ENCODE measurements at regions not wholly inside any gene's neighbourhood (a gene's known extent, or its start where the extent isn't known, plus 50 kb on each side); places are given as distances from the start of the nearest gene placed in this dataset.

- DNase-seq (ENCODE audit: low read depth in 1 of 2, low spot score in 1 of 2), result no peak
- TF ChIP-seq CTCF (IDR thresholded peaks at IDR 0.05; ENCODE audit: low read depth, low read length), result no peak
- Histone ChIP-seq H3K9me3 (ENCODE audit: low read depth) (no peaks in the 10 kb centered on the region), H3K36me3 (no peaks in the 10 kb centered on the region), H3K4me3 (no peak overlapping the region), H3K4me1 (ENCODE audit: low read depth) (peaks cover 13% of the 10 kb centered on the region), H3K27ac (no peak overlapping the region), H3K27me3 (no peaks in the 10 kb centered on the region)
Measured at GRCh38 chr12:58489394-58489793, 430.9 kb downstream of the LRIG3 start.

GRCh38 chr12:58491306-58491705, 429.0 kb downstream of the LRIG3 start:
- Histone ChIP-seq H3K4me1 (ENCODE audit: low read depth) (peaks cover 13% of the 10 kb centered on the region), H3K36me3 (no peaks in the 10 kb centered on the region), H3K4me3 (no peak overlapping the region), H3K9me3 (ENCODE audit: low read depth) (no peaks in the 10 kb centered on the region), H3K27ac (no peak overlapping the region), H3K27me3 (no peaks in the 10 kb centered on the region)
- TF ChIP-seq CTCF (IDR thresholded peaks at IDR 0.05; ENCODE audit: low read depth, low read length), result no peak
- no peak for DNase-seq (ENCODE audit: low read depth in 1 of 2, low spot score in 1 of 2)

GRCh38 chr12:58496411-58497190, 423.7 kb downstream of the LRIG3 start:
- TF ChIP-seq CTCF (IDR thresholded peaks at IDR 0.05; ENCODE audit: low read depth, low read length), result no peak
- Histone ChIP-seq H3K4me3 (no peak overlapping the region), H3K4me1 (ENCODE audit: low read depth) (no peaks in the 10 kb centered on the region), H3K27me3 (no peaks in the 10 kb centered on the region), H3K36me3 (no peaks in the 10 kb centered on the region), H3K9me3 (ENCODE audit: low read depth) (no peaks in the 10 kb centered on the region), H3K27ac (no peak overlapping the region)
- no peak for DNase-seq (ENCODE audit: low read depth in 1 of 2, low spot score in 1 of 2)

DNA sequence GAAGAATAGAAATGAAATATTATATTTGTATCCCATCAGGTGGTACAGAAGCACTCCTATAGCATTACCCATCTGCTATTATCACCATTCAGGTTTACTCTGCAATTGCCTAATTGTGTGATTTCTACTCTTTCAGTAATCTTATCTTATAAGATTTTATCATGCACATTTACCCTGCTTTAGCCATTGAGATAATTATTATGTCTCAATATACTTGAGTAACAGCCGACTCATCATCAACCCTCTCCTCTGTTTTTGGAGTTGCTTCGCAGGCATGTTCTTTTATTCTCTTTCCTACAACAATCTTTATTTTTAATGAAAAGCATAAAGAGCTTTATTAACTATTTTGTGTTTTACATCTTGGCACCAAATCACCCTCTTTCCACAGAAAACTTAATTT, 419.9 kb downstream of the LRIG3 start:
- Histone ChIP-seq H3K36me3 (no peaks in the 10 kb centered on the region), H3K9me3 (ENCODE audit: low read depth) (no peaks in the 10 kb centered on the region), H3K4me1 (ENCODE audit: low read depth) (no peaks in the 10 kb centered on the region), H3K27me3 (no peaks in the 10 kb centered on the region), H3K4me3 (no peak overlapping the region), H3K27ac (no peak overlapping the region)
- no peak for TF ChIP-seq CTCF (IDR thresholded peaks at IDR 0.05; ENCODE audit: low read depth, low read length)
- DNase-seq (ENCODE audit: low read depth in 1 of 2, low spot score in 1 of 2), result peak in 1 of 2 donors; percentile 26

GRCh38 chr12:58502226-58502625, 418.1 kb downstream of the LRIG3 start:
- Histone ChIP-seq H3K27ac (no peak overlapping the region), H3K4me3 (no peak overlapping the region), H3K27me3 (no peaks in the 10 kb centered on the region), H3K9me3 (ENCODE audit: low read depth) (no peaks in the 10 kb centered on the region), H3K36me3 (no peaks in the 10 kb centered on the region), H3K4me1 (ENCODE audit: low read depth) (no peaks in the 10 kb centered on the region)
- DNase-seq (ENCODE audit: low read depth in 1 of 2, low spot score in 1 of 2), result peak in 1 of 2 donors; percentile 54
- no peak for TF ChIP-seq CTCF (IDR thresholded peaks at IDR 0.05; ENCODE audit: low read depth, low read length)

All from cardiac muscle cell (in vitro differentiated cells and primary cell).